Smooth muscle cell (in vitro differentiated cells): ENCODE measurements at regions not wholly inside any gene's neighbourhood (a gene's known extent, or its start where the extent isn't known, plus 50 kb on each side); places are given as distances from the start of the nearest gene placed in this dataset. TPM values are rescaled to one million over a fixed set of nuclear protein-coding genes. Genes with fewer than 3 reads are reported as not detected.
"Not testable (repeated sequence)": the region's sequence is repeated elsewhere in the genome, so short reads cannot be mapped to it uniquely, and the experiment has no call there.

Source experiments
- DNase-seq: peaks from one replicate; lab custom pipeline; 2025; ENCODE audit not compliant: unreplicated experiment; lab: John Stamatoyannopoulos, UW
- H2AFZ ChIP-seq: fragments of 200-600 bp; sonication (generic); 2 replicates; pipeline ENCODE4 v1.6.0; 2016; ENCODE audit warnings: antibody characterized with exemption, low read depth, mild to moderate bottlenecking
- H3F3A ChIP-seq: fragments of 200-600 bp; sonication (generic); 2 replicates; pipeline ENCODE4 v1.6.0; 2017; ENCODE audit warnings: antibody characterized with exemption, low read depth
- H3K27ac ChIP-seq: fragments of 200-600 bp; sonication (generic); 2 replicates; pipeline ENCODE4 v1.5.1; 2016; ENCODE audit warnings: low read depth, mild to moderate bottlenecking
- H3K27me3 ChIP-seq: fragments of 200-600 bp; sonication (generic); 2 replicates; pipeline ENCODE4 v1.6.1; 2016; ENCODE audit warnings: low read depth, mild to moderate bottlenecking
- H3K36me3 ChIP-seq: fragments of 200-600 bp; sonication (generic); 2 replicates; pipeline ENCODE4 v1.5.1; 2016; ENCODE audit warnings: low read depth
- H3K4me1 ChIP-seq: fragments of 200-600 bp; sonication (generic); 2 replicates; pipeline ENCODE4 v1.5.1; 2016; ENCODE audit warnings: low read depth
- H3K4me2 ChIP-seq: fragments of 200-600 bp; sonication (generic); 2 replicates; pipeline ENCODE4 v1.6.0; 2016; ENCODE audit warnings: mild to moderate bottlenecking
- H3K4me3 ChIP-seq: fragments of 200-600 bp; sonication (generic); 2 replicates; pipeline ENCODE4 v1.5.1; 2016; ENCODE audit warnings: mild to moderate bottlenecking
- H3K79me2 ChIP-seq: fragments of 200-600 bp; sonication (generic); 2 replicates; pipeline ENCODE4 v1.6.0; 2016; ENCODE audit warnings: low read depth, mild to moderate bottlenecking
- H3K9ac ChIP-seq: fragments of 200-600 bp; sonication (generic); 2 replicates; pipeline ENCODE4 v1.6.0; 2016; ENCODE audit warnings: low read depth
- H3K9me3 ChIP-seq: fragments of 200-600 bp; sonication (generic); replicated peaks from 2 replicates; pipeline ENCODE4 v1.5.1; 2016; ENCODE audit warnings: low read depth
- H4K20me1 ChIP-seq: fragments of 200-600 bp; sonication (generic); 2 replicates; pipeline ENCODE4 v1.6.0; 2016; ENCODE audit warnings: low read depth
- WGBS: methylation state at CpG from one replicate; pipeline ENCODE4 v1.1.7; 2016; ENCODE audit warnings: low lambda C conversion rate; 5-methylcytosine and 5-hydroxymethylcytosine counted together
- small RNA-seq: library from RNA; depleted of rRNA; stranded (forward); fragments of <200 nt; gene quantifications from one replicate; pipeline ENCODE3, GENCODE V24; 2014
- TF ChIP-seq, protein P1 (sequence below): fragments of 200-600 bp; sonication (generic); IDR thresholded peaks from 2 replicates; pipeline ENCODE4 v1.5.1; 2017; ENCODE audit warnings: borderline replicate concordance, mild to moderate bottlenecking, antibody characterized with exemption; ENCODE audit not compliant: insufficient read depth, poor library complexity, severe bottlenecking

DNA sequence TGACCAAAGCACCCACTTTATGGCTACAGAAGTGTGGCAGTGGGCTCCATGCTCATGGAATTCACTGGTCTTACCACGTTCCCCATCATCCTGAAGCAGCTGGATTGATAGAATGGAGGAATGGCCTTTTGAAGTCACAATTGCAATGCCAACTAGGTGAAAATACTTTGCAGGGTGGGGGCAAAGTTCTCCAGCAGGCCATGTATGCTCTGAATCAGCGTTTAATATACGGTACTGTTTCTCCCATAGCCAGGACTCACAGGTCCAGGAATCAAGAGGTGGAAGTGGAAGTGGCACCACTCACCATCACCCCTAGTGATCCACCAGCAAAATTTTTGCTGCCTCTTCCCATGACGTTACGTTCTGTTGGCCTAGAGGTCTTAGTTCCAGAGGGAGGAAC lies 60.5 kb upstream of the GMDS start:
- DNase-seq: no peak
- no peaks in the 10 kb centered on the region for H3K27me3 ChIP-seq
- no peak overlapping the region for H3K27ac ChIP-seq
- no peaks in the 10 kb centered on the region for H4K20me1 ChIP-seq
- H3K36me3 ChIP-seq: no peaks in the 10 kb centered on the region
- no peaks in the 10 kb centered on the region for H3F3A ChIP-seq
- H3K4me2 ChIP-seq: no peak overlapping the region
- WGBS: 94% methylated on average over 5 of the region's 5 CpGs
- no peak overlapping the region for H3K9ac ChIP-seq
- H3K79me2 ChIP-seq: no peaks in the 10 kb centered on the region
- no peaks in the 10 kb centered on the region for H3K4me1 ChIP-seq
- no peak overlapping the region for H3K4me3 ChIP-seq
- TF ChIP-seq, protein P1, sequence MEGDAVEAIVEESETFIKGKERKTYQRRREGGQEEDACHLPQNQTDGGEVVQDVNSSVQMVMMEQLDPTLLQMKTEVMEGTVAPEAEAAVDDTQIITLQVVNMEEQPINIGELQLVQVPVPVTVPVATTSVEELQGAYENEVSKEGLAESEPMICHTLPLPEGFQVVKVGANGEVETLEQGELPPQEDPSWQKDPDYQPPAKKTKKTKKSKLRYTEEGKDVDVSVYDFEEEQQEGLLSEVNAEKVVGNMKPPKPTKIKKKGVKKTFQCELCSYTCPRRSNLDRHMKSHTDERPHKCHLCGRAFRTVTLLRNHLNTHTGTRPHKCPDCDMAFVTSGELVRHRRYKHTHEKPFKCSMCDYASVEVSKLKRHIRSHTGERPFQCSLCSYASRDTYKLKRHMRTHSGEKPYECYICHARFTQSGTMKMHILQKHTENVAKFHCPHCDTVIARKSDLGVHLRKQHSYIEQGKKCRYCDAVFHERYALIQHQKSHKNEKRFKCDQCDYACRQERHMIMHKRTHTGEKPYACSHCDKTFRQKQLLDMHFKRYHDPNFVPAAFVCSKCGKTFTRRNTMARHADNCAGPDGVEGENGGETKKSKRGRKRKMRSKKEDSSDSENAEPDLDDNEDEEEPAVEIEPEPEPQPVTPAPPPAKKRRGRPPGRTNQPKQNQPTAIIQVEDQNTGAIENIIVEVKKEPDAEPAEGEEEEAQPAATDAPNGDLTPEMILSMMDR: no peak
- no peak overlapping the region for H2AFZ ChIP-seq
- H3K9me3 ChIP-seq: no peaks in the 10 kb centered on the region

DNA sequence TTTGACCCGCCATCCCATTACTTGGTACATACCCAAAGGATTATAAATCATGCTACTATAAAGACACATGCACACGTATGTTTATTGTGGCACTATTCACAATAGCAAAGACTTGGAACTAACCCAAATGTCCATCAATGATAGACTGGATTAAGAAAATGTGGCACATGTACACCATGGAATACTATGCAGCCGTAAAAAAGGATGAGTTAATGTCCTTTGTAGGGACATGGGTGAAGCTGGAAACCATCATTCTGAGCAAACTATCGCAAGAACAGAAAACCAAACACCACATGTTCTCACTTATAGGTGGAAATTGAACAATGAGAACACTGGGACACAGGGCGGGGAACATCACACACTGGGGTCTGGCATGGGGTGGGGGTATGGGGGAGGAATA lies 57.1 kb upstream of the GMDS start:
- not testable (repeated sequence) for H3K4me3 ChIP-seq, H3K36me3 ChIP-seq, H4K20me1 ChIP-seq, H3K79me2 ChIP-seq, H3K4me1 ChIP-seq, H3K27ac ChIP-seq, H3K4me2 ChIP-seq, H3K9ac ChIP-seq, DNase-seq, H3K9me3 ChIP-seq, H2AFZ ChIP-seq, H3F3A ChIP-seq, H3K27me3 ChIP-seq
- WGBS: 93% methylated on average over 5 of the region's 5 CpGs

DNA sequence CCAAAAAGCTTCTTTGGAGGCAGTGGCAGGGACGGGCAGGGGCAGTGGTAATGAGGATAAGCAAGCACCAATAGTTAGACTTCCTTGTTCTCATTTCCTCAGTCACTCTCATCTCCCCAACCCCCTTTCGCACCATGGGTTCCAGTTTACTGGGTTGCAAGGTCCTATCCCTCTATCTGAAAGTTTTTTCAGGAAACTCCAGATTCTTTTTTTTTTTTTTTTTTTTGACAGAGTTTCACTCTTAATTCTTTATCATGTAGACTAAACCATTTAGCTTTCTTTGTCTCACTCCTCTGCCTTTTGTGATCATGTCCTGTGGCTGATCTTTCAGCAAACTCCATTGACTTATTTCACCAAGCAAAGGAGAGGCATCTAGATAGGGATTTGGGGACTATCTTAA lies 51.4 kb upstream of the GMDS start:
- no peaks in the 10 kb centered on the region for H3K79me2 ChIP-seq
- H3K27me3 ChIP-seq: no peaks in the 10 kb centered on the region
- H3K27ac ChIP-seq: no peak overlapping the region
- 85% methylated on average over 2 of the region's 2 CpGs for WGBS
- H3K4me3 ChIP-seq: no peak overlapping the region
- no peaks in the 10 kb centered on the region for H3K4me1 ChIP-seq
- H4K20me1 ChIP-seq: no peaks in the 10 kb centered on the region
- H2AFZ ChIP-seq: no peak overlapping the region
- no peaks in the 10 kb centered on the region for H3F3A ChIP-seq
- TF ChIP-seq, protein P1: no peak
- H3K4me2 ChIP-seq: no peak overlapping the region
- H3K9ac ChIP-seq: no peak overlapping the region
- no peaks in the 10 kb centered on the region for H3K9me3 ChIP-seq
- no peaks in the 10 kb centered on the region for H3K36me3 ChIP-seq
- no peak for DNase-seq

Small RNAs in the stretch of these regions (small RNA-seq; reads per million reads assigned to genes)
- not detected for gene HMGN2P28
